ENCODE measurements at regions not wholly inside any gene's neighbourhood (a gene's known extent, or its start where the extent isn't known, plus 50 kb on each side); places are given as distances from the start of the nearest gene placed in this dataset.

DNA sequence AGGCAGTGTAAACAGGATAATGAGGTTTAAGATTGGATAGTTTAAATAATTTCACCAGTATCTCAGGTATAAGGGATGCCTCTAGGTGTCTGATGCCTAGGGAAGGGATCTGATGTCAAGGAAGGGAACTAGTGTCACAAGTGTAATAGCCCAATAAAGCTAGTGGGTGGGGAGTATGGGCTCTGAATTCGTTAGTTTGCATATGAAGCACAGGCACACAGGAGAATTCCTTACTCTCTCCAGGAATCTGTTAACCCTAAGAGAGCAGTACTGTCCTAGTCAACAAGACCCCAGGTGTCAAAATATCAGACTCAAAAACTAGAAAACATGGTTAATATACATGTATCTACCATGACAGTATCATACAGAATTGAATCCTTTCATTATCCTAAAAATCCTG is 352.5 kb upstream of the CYLC2 start:
- TF ChIP-seq, protein P1, sequence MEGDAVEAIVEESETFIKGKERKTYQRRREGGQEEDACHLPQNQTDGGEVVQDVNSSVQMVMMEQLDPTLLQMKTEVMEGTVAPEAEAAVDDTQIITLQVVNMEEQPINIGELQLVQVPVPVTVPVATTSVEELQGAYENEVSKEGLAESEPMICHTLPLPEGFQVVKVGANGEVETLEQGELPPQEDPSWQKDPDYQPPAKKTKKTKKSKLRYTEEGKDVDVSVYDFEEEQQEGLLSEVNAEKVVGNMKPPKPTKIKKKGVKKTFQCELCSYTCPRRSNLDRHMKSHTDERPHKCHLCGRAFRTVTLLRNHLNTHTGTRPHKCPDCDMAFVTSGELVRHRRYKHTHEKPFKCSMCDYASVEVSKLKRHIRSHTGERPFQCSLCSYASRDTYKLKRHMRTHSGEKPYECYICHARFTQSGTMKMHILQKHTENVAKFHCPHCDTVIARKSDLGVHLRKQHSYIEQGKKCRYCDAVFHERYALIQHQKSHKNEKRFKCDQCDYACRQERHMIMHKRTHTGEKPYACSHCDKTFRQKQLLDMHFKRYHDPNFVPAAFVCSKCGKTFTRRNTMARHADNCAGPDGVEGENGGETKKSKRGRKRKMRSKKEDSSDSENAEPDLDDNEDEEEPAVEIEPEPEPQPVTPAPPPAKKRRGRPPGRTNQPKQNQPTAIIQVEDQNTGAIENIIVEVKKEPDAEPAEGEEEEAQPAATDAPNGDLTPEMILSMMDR (IDR thresholded peaks at IDR 0.05; ENCODE audit: low read length), result no peak
- TF ChIP-seq EZH2 (optimal IDR thresholded peaks at IDR 0.05; ENCODE audit: low read depth, low read length), result no peak
- no peak for TF ChIP-seq EZH2phosphoT487 (IDR thresholded peaks at IDR 0.05; ENCODE audit: low read length)
